Heart right ventricle (tissue), 16 donors: ENCODE measurements at regions not wholly inside any gene's neighbourhood (a gene's known extent, or its start where the extent isn't known, plus 50 kb on each side); places are given as distances from the start of the nearest gene placed in this dataset.

Experiments
- ATAC-seq, 8 donors: fragments of 200-7000 bp; cut with Tn5 transposase; one replicate each; pipeline ENCODE4 v1.9.1; 2020; ENCODE audit warnings: mild to moderate bottlenecking in 8 of 8, moderate library complexity in 8 of 8, moderate number of reproducible peaks in 1 of 8
- DNase-seq, 2 donors: peaks; one replicate each; pipeline ENCODE4 v3.0.0-alpha.2; 2020
- H3K27ac ChIP-seq, 10 donors: fragments of 200-600 bp; sonication (generic) in 2 of 10; one replicate each; pipeline versions ENCODE4 v1.5.0 to v1.8.0; 2020 to 2022; ENCODE audit warnings: mild to moderate bottlenecking in 3 of 10
- H3K27me3 ChIP-seq, 7 donors: fragments of 200-600 bp; one replicate each; pipeline ENCODE4 v1.8.0; 2021 to 2022; ENCODE audit warnings: mild to moderate bottlenecking in 2 of 7
- H3K36me3 ChIP-seq, 9 donors: fragments of 200-600 bp; sonication (generic) in 1 of 9; one replicate each; pipeline versions ENCODE4 v1.5.0 to v1.8.0; 2020 to 2022; ENCODE audit warnings: mild to moderate bottlenecking in 2 of 9
- H3K4me1 ChIP-seq, 9 donors: fragments of 200-600 bp; sonication (generic) in 1 of 9; one replicate each; pipeline versions ENCODE4 v1.5.0 to v1.8.0; 2020 to 2022; ENCODE audit warnings: mild to moderate bottlenecking in 4 of 9
- H3K4me3 ChIP-seq, 10 donors: fragments of 200-600 bp; sonication (generic) in 2 of 10; one replicate each; pipeline versions ENCODE4 v1.5.0 to v1.8.0; 2020 to 2022; ENCODE audit warnings: mild to moderate bottlenecking in 7 of 10, moderate library complexity in 2 of 10
- H3K9me3 ChIP-seq, 11 donors: fragments of 200-600 bp in 10 of 11; sonication (generic) in 2 of 11; one replicate each; pipeline versions ENCODE4 v1.5.0 to v1.8.0; 2013 to 2022; ENCODE audit warnings: mild to moderate bottlenecking in 2 of 11, control low read depth in 1 of 11, moderate library complexity in 1 of 11
- CTCF ChIP-seq, 9 donors: fragments of 200-600 bp; sonication (generic) in 2 of 9; IDR thresholded peaks; one replicate each; pipeline versions ENCODE4 v1.5.0 to v1.8.0; 2021 to 2022; ENCODE audit warnings: antibody characterized with exemption in 9 of 9, mild to moderate bottlenecking in 5 of 9, moderate library complexity in 1 of 9
- WGBS, 2 donors: extraction: QIAGEN DNeasy Blood & Tissue Kit; methylation state at CpG; one replicate each; pipeline ENCODE4 v1.1.7; 2013; ENCODE audit warnings: inconsistent platforms in 1 of 2; 5-methylcytosine and 5-hydroxymethylcytosine counted together
- intact Hi-C, 10 donors: fragments of 100-400 bp; cut with DNase I; formaldehyde crosslinking; loops; one replicate each; pipeline versions ENCODE4 v1.11.1 to v1.14.2; 2022
- donor health status: Arrhythmogenic right ventricular cardiomyopathy.
- donor health status: ischemic (EF 13 %, LVEDD 7.1; RV severe dilation, severe dysfunction).
- donor health status: healthy with polysubstance abuse.
- donor health status: DM: no; HTN: yes; CAD: no.
- donor health status: DM: no; HTN: no; CAD: no.
- donor health status: ischemic (EF 25% LVEDD 6.9; RV normal size, moderate dysfunction).
- donor health status: ischemic (EF 25% LVEDD 5.7; RV mildly dilated, moderate dysfunction).
- donor health status: healthy.
- donor health status: DM: yes; HTN: yes; CAD: no.
- donor health status: Ischemic cardiomyopathy.
- donor health status: ischemic (EF 35%, LVEDD 5.7; RV mildly dilated, moderate dysfunction).
- donor health status: nonischemic (EF 11% LVEDD 7.7; RV severe dilation, severe dysfunction).
- donor health status: DM: yes; HTN: yes; CAD: no.
- donor health status: PGD.
- donor health status: ischemic (EF 29% LVEDD 5.4; RV normal size, mild dysfunction).
- donor health status: nonischemic (EF 23%, LVEDD 6.1; RV moderate dilation, normal function).

GRCh38 chr11:116553482-116553881 is 219.3 kb downstream of the BUD13 start:
- H3K4me1 ChIP-seq: no peaks in the 10 kb centered on the region
- peaks cover 0 to 4% (median 0%) of the 10 kb centered on the region in 7 donors for H3K27me3 ChIP-seq
- no peak overlapping the region for H3K27ac ChIP-seq
- no peak overlapping the region for H3K4me3 ChIP-seq
- DNase-seq: no peak
- intact Hi-C loops: no loop called here
- WGBS, 2 donors: 75 to 77% methylated on average over 5 of the region's 5 CpGs
- no peak for ATAC-seq
- H3K36me3 ChIP-seq: no peaks in the 10 kb centered on the region
- peaks cover 0 to 12% (median 0%) of the 10 kb centered on the region in 11 donors for H3K9me3 ChIP-seq
- TF ChIP-seq CTCF (IDR thresholded peaks at IDR 0.05): no peak

GRCh38 chr11:116551576-116551975 is 221.2 kb downstream of the BUD13 start:
- DNase-seq (no peak), ATAC-seq (no peak)
- H3K27ac ChIP-seq: no peak overlapping the region
- peaks cover 0 to 9% (median 0%) of the 10 kb centered on the region in 11 donors for H3K9me3 ChIP-seq
- no peak for TF ChIP-seq CTCF (IDR thresholded peaks at IDR 0.05)
- 93 to 94% methylated on average over 4 of the region's 4 CpGs for WGBS, 2 donors
- no peaks in the 10 kb centered on the region for H3K36me3 ChIP-seq
- intact Hi-C loops: no loop called here
- H3K27me3 ChIP-seq: peaks cover 0 to 4% (median 0%) of the 10 kb centered on the region in 7 donors
- H3K4me1 ChIP-seq: no peaks in the 10 kb centered on the region
- no peak overlapping the region for H3K4me3 ChIP-seq

GRCh38 chr11:116548256-116548655 is 224.5 kb downstream of the BUD13 start:
- TF ChIP-seq CTCF (IDR thresholded peaks at IDR 0.05): no peak
- no peaks in the 10 kb centered on the region for H3K36me3 ChIP-seq
- H3K4me1 ChIP-seq: no peaks in the 10 kb centered on the region
- DNase-seq (no peak), ATAC-seq (no peak)
- intact Hi-C loops: no loop called here
- H3K27ac ChIP-seq: no peak overlapping the region
- WGBS, 2 donors: 65 to 66% methylated on average over 7 of the region's 7 CpGs
- no peak overlapping the region for H3K4me3 ChIP-seq
- H3K27me3 ChIP-seq: peaks cover 0 to 10% (median 0%) of the 10 kb centered on the region in 7 donors
- peaks cover 0 to 8% (median 0%) of the 10 kb centered on the region in 11 donors for H3K9me3 ChIP-seq

- Histone ChIP-seq H3K27me3 (peaks cover 0 to 15% (median 0%) of the 10 kb centered on the region in 7 donors), H3K4me1 (no peaks in the 10 kb centered on the region), H3K27ac (no peak overlapping the region), H3K36me3 (no peaks in the 10 kb centered on the region), H3K9me3 (peaks cover 0 to 8% (median 0%) of the 10 kb centered on the region in 11 donors), H3K4me3 (no peak overlapping the region)
- DNase-seq: no peak
- ATAC-seq: no peak
- no peak for TF ChIP-seq CTCF (IDR thresholded peaks at IDR 0.05)
- 39 to 43% methylated on average over 2 of the region's 2 CpGs for WGBS, 2 donors
- intact Hi-C loops: no loop called here
Observed at GRCh38 chr11:116547571-116547970, 225.2 kb downstream of the BUD13 start.
